NCI-H226 (cell line): ENCODE measurements at regions not wholly inside any gene's neighbourhood (a gene's known extent, or its start where the extent isn't known, plus 50 kb on each side); places are given as distances from the start of the nearest gene placed in this dataset.
A peak's percentile ranks its signal among the peaks of the same experiment; 100 is the strongest.
"Not testable (repeated sequence)": the region's sequence is repeated elsewhere in the genome, so short reads cannot be mapped to it uniquely, and the experiment has no call there.

Experiments
- DNase-seq: peaks from one replicate; pipeline ENCODE4 v3.0.0-alpha.2; 2015

GRCh38 chr4:78004270-78004669 is 52.9 kb upstream of the FRAS1 start:
- DNase-seq, result peak; percentile 37

GRCh38 chr4:78005086-78005485 is 52.0 kb upstream of the FRAS1 start:
- DNase-seq, result no peak

GRCh38 chr4:78007021-78007420 is 50.1 kb upstream of the FRAS1 start:
- DNase-seq, result not testable (repeated sequence)
